ENCODE measurements at regions not wholly inside any gene's neighbourhood (a gene's known extent, or its start where the extent isn't known, plus 50 kb on each side); places are given as distances from the start of the nearest gene placed in this dataset.

DNA sequence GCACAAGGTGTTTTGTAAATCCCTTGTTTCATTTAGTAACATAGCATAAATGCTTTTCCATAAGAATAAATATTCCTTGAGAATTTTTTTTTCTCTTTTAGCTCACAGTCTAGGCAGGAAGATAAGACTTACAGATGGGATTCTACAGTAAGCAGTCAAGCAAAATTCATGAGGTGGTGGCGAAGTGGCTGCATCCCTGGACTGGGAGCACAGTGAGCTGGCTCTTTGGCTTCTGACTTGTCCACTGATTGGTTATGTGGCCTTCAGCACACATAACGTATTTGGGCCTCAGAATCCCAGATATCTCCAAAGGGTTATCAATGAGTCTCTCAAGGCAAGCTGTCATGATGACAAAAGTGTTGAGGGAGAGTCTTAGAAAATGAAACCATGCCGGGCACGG is 99.8 kb downstream of the EBNA1BP2 start (continued):
- TF ChIP-seq MAX (IDR thresholded peaks at IDR 0.05; ENCODE audit: low read depth) (no peak), POLR2AphosphoS5 (IDR thresholded peaks at IDR 0.05; ENCODE audit: low read depth, low read length) (no peak), EZH2phosphoT487 (IDR thresholded peaks at IDR 0.05; ENCODE audit: borderline replicate concordance, low read depth) (no peak)

- WGBS (ENCODE audit: low lambda C conversion rate): 100% methylated on average over 2 of the region's 2 CpGs
- H3K9me3 ChIP-seq: no peaks in the 10 kb centered on the region
- TF ChIP-seq RCOR1 (IDR thresholded peaks at IDR 0.05; ENCODE audit: low read length): no peak
- TF ChIP-seq, protein P1, sequence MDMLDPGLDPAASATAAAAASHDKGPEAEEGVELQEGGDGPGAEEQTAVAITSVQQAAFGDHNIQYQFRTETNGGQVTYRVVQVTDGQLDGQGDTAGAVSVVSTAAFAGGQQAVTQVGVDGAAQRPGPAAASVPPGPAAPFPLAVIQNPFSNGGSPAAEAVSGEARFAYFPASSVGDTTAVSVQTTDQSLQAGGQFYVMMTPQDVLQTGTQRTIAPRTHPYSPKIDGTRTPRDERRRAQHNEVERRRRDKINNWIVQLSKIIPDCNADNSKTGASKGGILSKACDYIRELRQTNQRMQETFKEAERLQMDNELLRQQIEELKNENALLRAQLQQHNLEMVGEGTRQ (IDR thresholded peaks at IDR 0.05; ENCODE audit: borderline replicate concordance, low read depth, low read length): no peak
- TF ChIP-seq EZH2phosphoT487 (IDR thresholded peaks at IDR 0.05; ENCODE audit: borderline replicate concordance, low read depth): no peak
- no peak for TF ChIP-seq TAF1 (IDR thresholded peaks at IDR 0.05; ENCODE audit: borderline replicate concordance, low read depth, low read length)
- no peak for TF ChIP-seq SIN3A (IDR thresholded peaks at IDR 0.05; ENCODE audit: borderline replicate concordance, low read depth, low read length)
- no peak for TF ChIP-seq FOXM1 (IDR thresholded peaks at IDR 0.05; ENCODE audit: low read depth)
- H3K9ac ChIP-seq: no peak overlapping the region
- H3F3A ChIP-seq (replicated peaks; ENCODE audit: insufficient read depth): no peaks in the 10 kb centered on the region
- H4K20me1 ChIP-seq (ENCODE audit: insufficient read depth): no peaks in the 10 kb centered on the region
- H3K27ac ChIP-seq (ENCODE audit: low read depth in 2 of 2, low read length in 1 of 2): no peak overlapping the region
- no peak for DNase-seq
- peaks cover 0 to 14% of the 10 kb centered on the region in 2 experiments; a peak in 1 of 4 replicates for H3K4me1 ChIP-seq (ENCODE audit: control insufficient read depth in 1 of 2, insufficient read depth in 2 of 2, low read depth in 1 of 2, low read length in 1 of 2)
- no peaks in the 10 kb centered on the region for H3K27me3 ChIP-seq (ENCODE audit: insufficient read depth)
- no peaks in the 10 kb centered on the region for H3K79me2 ChIP-seq (ENCODE audit: insufficient read depth)
- H2AFZ ChIP-seq (ENCODE audit: low read depth): no peak overlapping the region
- H3K36me3 ChIP-seq (replicated peaks in 1 of 2; ENCODE audit: control insufficient read depth in 1 of 2, insufficient read depth in 2 of 2, low read length in 1 of 2): no peaks in the 10 kb centered on the region
- ChIA-PET CTCF (interaction anchor here (0.6 to 18.4 kb wide), 5 partner anchors 11 to 293 kb away, joined by 3 to 607 read pairs (median 52); no protein-coding TSS in a partner anchor), POLR2A (interaction anchor here (1.6 kb wide), 1 partner anchor 147 kb away, joined by 5 read pairs; no protein-coding TSS in a partner anchor)
- no peak overlapping the region for H3K4me2 ChIP-seq
- no peaks in the 10 kb centered on the region for H3K9me2 ChIP-seq
- no peak overlapping the region for H3K4me3 ChIP-seq (ENCODE audit: low read depth in 2 of 2, low read length in 1 of 2)
These were observed 100.8 kb downstream of the EBNA1BP2 start for GRCh38 chr1:43071241-43071640.

- Histone ChIP-seq H3K4me2 (no peak overlapping the region), H3K9ac (no peak overlapping the region), H3K79me2 (ENCODE audit: insufficient read depth) (no peaks in the 10 kb centered on the region), H3K4me1 (ENCODE audit: control insufficient read depth in 1 of 2, insufficient read depth in 2 of 2, low read depth in 1 of 2, low read length in 1 of 2) (peaks cover 0 to 14% of the 10 kb centered on the region in 2 experiments; a peak in 1 of 4 replicates), H3K9me2 (no peaks in the 10 kb centered on the region), H3K27me3 (ENCODE audit: insufficient read depth) (no peaks in the 10 kb centered on the region), H3K4me3 (ENCODE audit: low read depth in 2 of 2, low read length in 1 of 2) (no peak overlapping the region), H4K20me1 (ENCODE audit: insufficient read depth) (no peaks in the 10 kb centered on the region), H3K27ac (ENCODE audit: low read depth in 2 of 2, low read length in 1 of 2) (no peak overlapping the region; a peak in 1 of 4 replicates), H3F3A (replicated peaks; ENCODE audit: insufficient read depth) (no peaks in the 10 kb centered on the region), H3K36me3 (replicated peaks in 1 of 2; ENCODE audit: control insufficient read depth in 1 of 2, insufficient read depth in 2 of 2, low read length in 1 of 2) (no peaks in the 10 kb centered on the region), H3K9me3 (no peaks in the 10 kb centered on the region), H2AFZ (ENCODE audit: low read depth) (no peak overlapping the region)
- 86% methylated on average over 8 of the region's 12 CpGs for WGBS (ENCODE audit: low lambda C conversion rate)
- DNase-seq: no peak
- ChIA-PET CTCF (interaction anchor here (6.7 to 18.4 kb wide), 2 partner anchors 149 to 291 kb away, joined by 118 to 607 read pairs; no protein-coding TSS in a partner anchor), POLR2A (interaction anchor here (1.6 kb wide), 1 partner anchor 145 kb away, joined by 5 read pairs; no protein-coding TSS in a partner anchor)
- no peak for TF ChIP-seq NRF1 (IDR thresholded peaks at IDR 0.05; ENCODE audit: low read depth, low read length)
- no peak for TF ChIP-seq FOXM1 (IDR thresholded peaks at IDR 0.05; ENCODE audit: low read depth)
- TF ChIP-seq RFX5 (IDR thresholded peaks at IDR 0.05; ENCODE audit: low read length): no peak
- TF ChIP-seq RAD21 (IDR thresholded peaks at IDR 0.05; ENCODE audit: low read length): no peak
- TF ChIP-seq ELF1 (IDR thresholded peaks at IDR 0.05): no peak
- no peak for TF ChIP-seq YY1 (IDR thresholded peaks at IDR 0.05; ENCODE audit: low read depth)
- no peak for TF ChIP-seq RXRA (IDR thresholded peaks at IDR 0.05; ENCODE audit: borderline replicate concordance, low read depth)
- TF ChIP-seq, protein P2, sequence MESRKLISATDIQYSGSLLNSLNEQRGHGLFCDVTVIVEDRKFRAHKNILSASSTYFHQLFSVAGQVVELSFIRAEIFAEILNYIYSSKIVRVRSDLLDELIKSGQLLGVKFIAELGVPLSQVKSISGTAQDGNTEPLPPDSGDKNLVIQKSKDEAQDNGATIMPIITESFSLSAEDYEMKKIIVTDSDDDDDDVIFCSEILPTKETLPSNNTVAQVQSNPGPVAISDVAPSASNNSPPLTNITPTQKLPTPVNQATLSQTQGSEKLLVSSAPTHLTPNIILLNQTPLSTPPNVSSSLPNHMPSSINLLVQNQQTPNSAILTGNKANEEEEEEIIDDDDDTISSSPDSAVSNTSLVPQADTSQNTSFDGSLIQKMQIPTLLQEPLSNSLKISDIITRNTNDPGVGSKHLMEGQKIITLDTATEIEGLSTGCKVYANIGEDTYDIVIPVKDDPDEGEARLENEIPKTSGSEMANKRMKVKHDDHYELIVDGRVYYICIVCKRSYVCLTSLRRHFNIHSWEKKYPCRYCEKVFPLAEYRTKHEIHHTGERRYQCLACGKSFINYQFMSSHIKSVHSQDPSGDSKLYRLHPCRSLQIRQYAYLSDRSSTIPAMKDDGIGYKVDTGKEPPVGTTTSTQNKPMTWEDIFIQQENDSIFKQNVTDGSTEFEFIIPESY (IDR thresholded peaks at IDR 0.05; ENCODE audit: borderline replicate concordance, low read depth): no peak
- TF ChIP-seq GABPA (IDR thresholded peaks at IDR 0.05; ENCODE audit: low read depth): no peak
- TF ChIP-seq, protein P3, sequence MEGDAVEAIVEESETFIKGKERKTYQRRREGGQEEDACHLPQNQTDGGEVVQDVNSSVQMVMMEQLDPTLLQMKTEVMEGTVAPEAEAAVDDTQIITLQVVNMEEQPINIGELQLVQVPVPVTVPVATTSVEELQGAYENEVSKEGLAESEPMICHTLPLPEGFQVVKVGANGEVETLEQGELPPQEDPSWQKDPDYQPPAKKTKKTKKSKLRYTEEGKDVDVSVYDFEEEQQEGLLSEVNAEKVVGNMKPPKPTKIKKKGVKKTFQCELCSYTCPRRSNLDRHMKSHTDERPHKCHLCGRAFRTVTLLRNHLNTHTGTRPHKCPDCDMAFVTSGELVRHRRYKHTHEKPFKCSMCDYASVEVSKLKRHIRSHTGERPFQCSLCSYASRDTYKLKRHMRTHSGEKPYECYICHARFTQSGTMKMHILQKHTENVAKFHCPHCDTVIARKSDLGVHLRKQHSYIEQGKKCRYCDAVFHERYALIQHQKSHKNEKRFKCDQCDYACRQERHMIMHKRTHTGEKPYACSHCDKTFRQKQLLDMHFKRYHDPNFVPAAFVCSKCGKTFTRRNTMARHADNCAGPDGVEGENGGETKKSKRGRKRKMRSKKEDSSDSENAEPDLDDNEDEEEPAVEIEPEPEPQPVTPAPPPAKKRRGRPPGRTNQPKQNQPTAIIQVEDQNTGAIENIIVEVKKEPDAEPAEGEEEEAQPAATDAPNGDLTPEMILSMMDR (IDR thresholded peaks at IDR 0.05): no peak
- no peak for TF ChIP-seq GATA2 (CRISPR knock-in tag; IDR thresholded peaks at IDR 0.05)
- TF ChIP-seq SMC3 (IDR thresholded peaks at IDR 0.05; ENCODE audit: low read depth, low read length): no peak
These were observed 102.5 kb downstream of the EBNA1BP2 start for GRCh38 chr1:43069461-43070050.

Measured in SK-N-SH (cell line).